Mesothelial cell of epicardium (in vitro differentiated cells): ENCODE measurements at regions not wholly inside any gene's neighbourhood (a gene's known extent, or its start where the extent isn't known, plus 50 kb on each side); places are given as distances from the start of the nearest gene placed in this dataset.

Source experiments
- DNase-seq, 2 experiments: peaks; one replicate each; pipeline ENCODE4 v3.0.0; 2021; ENCODE audit warnings: low spot score in 2 of 2; ENCODE audit not compliant: unreplicated experiment in 2 of 2
- H3K27ac Mint-ChIP-seq: 2 replicates; pipeline ENCODE4 v1.8.0; 2021; ENCODE audit warnings: mixed read lengths
- H3K27me3 Mint-ChIP-seq: 2 replicates; pipeline ENCODE4 v1.8.0; 2021; ENCODE audit warnings: low read depth, mixed read lengths
- H3K36me3 Mint-ChIP-seq: 2 replicates; pipeline ENCODE4 v1.8.0; 2021; ENCODE audit warnings: mixed read lengths
- H3K4me1 Mint-ChIP-seq: 2 replicates; pipeline ENCODE4 v1.8.0; 2021; ENCODE audit warnings: mixed read lengths
- H3K4me3 Mint-ChIP-seq: 2 replicates; pipeline ENCODE4 v1.8.0; 2021; ENCODE audit warnings: mild to moderate bottlenecking, moderate library complexity, mixed read lengths
- H3K9me3 Mint-ChIP-seq: 2 replicates; pipeline ENCODE4 v1.8.0; 2021; ENCODE audit warnings: mixed read lengths
- CTCF ChIP-seq: fragments of 200-600 bp; sonication (generic); IDR thresholded peaks from one replicate; pipeline ENCODE4 v1.5.0; 2021; ENCODE audit warnings: antibody characterized with exemption; ENCODE audit not compliant: unreplicated experiment

- Mint-ChIP-seq H3K9me3 (peaks cover 7% of the 10 kb centered on the region), H3K36me3 (no peaks in the 10 kb centered on the region)
- no peak for TF ChIP-seq CTCF
Measured at GRCh38 chr13:34159946-34160345, 342.0 kb downstream of the RFC3 start.

GRCh38 chr13:34161931-34162543 lies 344.1 kb downstream of the RFC3 start:
- no peak for TF ChIP-seq CTCF
- peaks cover 32% of the 10 kb centered on the region for H3K4me1 Mint-ChIP-seq
- peak overlapping the region; percentile 27 for H3K27ac Mint-ChIP-seq
- no peaks in the 10 kb centered on the region for H3K36me3 Mint-ChIP-seq
- no peaks in the 10 kb centered on the region for H3K27me3 Mint-ChIP-seq
- peaks cover 7% of the 10 kb centered on the region for H3K9me3 Mint-ChIP-seq
- H3K4me3 Mint-ChIP-seq: no peak overlapping the region
- no peak for DNase-seq

More at GRCh38 chr13:34159946-34160345, 342.0 kb downstream of the RFC3 start:
- Mint-ChIP-seq H3K4me3 (no peak overlapping the region), H3K27ac (no peak overlapping the region), H3K27me3 (no peaks in the 10 kb centered on the region), H3K4me1 (peaks cover 45% of the 10 kb centered on the region)
- DNase-seq: no peak

GRCh38 chr13:34162544-34162933 lies 344.6 kb downstream of the RFC3 start:
- H3K9me3 Mint-ChIP-seq: peaks cover 7% of the 10 kb centered on the region
- no peaks in the 10 kb centered on the region for H3K36me3 Mint-ChIP-seq
- no peaks in the 10 kb centered on the region for H3K27me3 Mint-ChIP-seq
- peaks cover 31% of the 10 kb centered on the region for H3K4me1 Mint-ChIP-seq
- peak overlapping the region; percentile 27 for H3K27ac Mint-ChIP-seq
- no peak for DNase-seq
- H3K4me3 Mint-ChIP-seq: no peak overlapping the region
- TF ChIP-seq CTCF: no peak

- no peak for DNase-seq
- no peaks in the 10 kb centered on the region for H3K36me3 Mint-ChIP-seq
- H3K4me3 Mint-ChIP-seq: no peak overlapping the region
- peaks cover 29% of the 10 kb centered on the region for H3K4me1 Mint-ChIP-seq
- H3K27ac Mint-ChIP-seq: no peak overlapping the region
- peaks cover 2% of the 10 kb centered on the region for H3K9me3 Mint-ChIP-seq
- no peak for TF ChIP-seq CTCF
- H3K27me3 Mint-ChIP-seq: no peaks in the 10 kb centered on the region
Measured at GRCh38 chr13:34164582-34164981, 346.6 kb downstream of the RFC3 start.

- no peaks in the 10 kb centered on the region for H3K27me3 Mint-ChIP-seq
Measured at GRCh38 chr13:34165158-34165557, 347.2 kb downstream of the RFC3 start.

More at GRCh38 chr13:34165158-34165557, 347.2 kb downstream of the RFC3 start:
- H3K9me3 Mint-ChIP-seq: no peaks in the 10 kb centered on the region
- no peaks in the 10 kb centered on the region for H3K36me3 Mint-ChIP-seq
- H3K27ac Mint-ChIP-seq: no peak overlapping the region
- no peak for DNase-seq
- H3K4me3 Mint-ChIP-seq: no peak overlapping the region
- TF ChIP-seq CTCF: no peak
- peaks cover 29% of the 10 kb centered on the region for H3K4me1 Mint-ChIP-seq
